ENCODE measurements at regions not wholly inside any gene's neighbourhood (a gene's known extent, or its start where the extent isn't known, plus 50 kb on each side); places are given as distances from the start of the nearest gene placed in this dataset.

DNA sequence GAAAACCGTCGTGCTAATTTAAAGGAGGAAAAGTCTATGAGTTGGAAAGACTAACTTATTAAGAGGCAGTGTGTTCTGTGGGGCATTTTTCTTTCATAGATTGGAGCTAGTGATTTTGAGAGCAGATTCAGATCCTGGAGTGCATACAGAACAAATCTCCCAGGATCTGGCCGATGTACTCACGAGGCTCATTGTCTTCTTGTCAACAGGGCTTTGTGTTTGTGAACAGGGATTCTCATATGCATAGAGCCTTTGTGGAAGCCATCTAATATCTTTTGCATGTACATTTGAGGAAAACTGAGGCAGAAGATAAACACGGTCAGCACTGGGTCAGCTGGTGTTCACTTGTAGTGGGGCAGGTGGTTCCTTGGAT lies 482.9 kb upstream of the TSHZ3 start:
- TF ChIP-seq, protein P1, sequence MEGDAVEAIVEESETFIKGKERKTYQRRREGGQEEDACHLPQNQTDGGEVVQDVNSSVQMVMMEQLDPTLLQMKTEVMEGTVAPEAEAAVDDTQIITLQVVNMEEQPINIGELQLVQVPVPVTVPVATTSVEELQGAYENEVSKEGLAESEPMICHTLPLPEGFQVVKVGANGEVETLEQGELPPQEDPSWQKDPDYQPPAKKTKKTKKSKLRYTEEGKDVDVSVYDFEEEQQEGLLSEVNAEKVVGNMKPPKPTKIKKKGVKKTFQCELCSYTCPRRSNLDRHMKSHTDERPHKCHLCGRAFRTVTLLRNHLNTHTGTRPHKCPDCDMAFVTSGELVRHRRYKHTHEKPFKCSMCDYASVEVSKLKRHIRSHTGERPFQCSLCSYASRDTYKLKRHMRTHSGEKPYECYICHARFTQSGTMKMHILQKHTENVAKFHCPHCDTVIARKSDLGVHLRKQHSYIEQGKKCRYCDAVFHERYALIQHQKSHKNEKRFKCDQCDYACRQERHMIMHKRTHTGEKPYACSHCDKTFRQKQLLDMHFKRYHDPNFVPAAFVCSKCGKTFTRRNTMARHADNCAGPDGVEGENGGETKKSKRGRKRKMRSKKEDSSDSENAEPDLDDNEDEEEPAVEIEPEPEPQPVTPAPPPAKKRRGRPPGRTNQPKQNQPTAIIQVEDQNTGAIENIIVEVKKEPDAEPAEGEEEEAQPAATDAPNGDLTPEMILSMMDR (IDR thresholded peaks at IDR 0.05; ENCODE audit: low read depth, low read length) = no peak
- TF ChIP-seq EZH2phosphoT487 (IDR thresholded peaks at IDR 0.05; ENCODE audit: low read depth) = no peak

Measured in OCI-LY3 (cell line).